ENCODE measurements at regions not wholly inside any gene's neighbourhood (a gene's known extent, or its start where the extent isn't known, plus 50 kb on each side); places are given as distances from the start of the nearest gene placed in this dataset.
"Not testable (repeated sequence)": the region's sequence is repeated elsewhere in the genome, so short reads cannot be mapped to it uniquely, and the experiment has no call there.

DNA sequence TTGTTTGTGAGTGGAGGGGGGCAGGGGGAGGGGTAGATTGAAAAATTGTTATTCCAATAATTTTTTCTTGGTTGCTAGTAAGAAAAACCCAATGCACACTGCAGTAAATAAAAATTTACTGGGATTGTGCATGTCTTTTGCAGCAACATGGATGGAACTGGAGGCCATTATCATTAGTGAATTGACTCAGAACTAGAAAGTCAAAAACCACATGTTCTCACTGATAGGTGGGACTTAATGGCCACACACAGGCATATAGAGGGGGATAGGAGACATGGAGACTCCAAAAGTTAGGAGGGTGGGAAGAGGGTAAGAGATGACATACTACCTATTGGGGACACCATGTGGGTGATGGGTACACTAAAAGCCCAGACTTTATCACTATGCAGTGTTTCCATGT, 67.2 kb downstream of the BUB3 start:
- no peak for DNase-seq

DNA sequence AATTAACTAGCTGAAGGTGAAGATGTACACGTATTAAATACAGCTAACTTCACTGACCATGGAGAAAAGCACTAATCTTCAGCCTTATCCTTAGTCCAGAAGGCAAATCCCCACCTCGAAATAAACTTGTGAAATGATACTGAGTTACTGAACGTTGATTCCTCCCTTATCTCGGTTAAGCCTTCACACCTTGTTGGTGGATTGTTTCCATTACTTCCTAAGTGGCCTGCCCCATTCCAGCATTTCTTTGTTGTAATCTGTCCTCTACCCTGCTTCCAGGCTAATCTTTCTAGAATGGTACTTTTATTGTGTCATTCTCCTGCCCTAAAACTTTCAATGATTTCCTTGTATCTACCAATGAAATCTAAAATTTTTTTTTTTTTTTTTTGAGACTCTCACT, 68.6 kb downstream of the BUB3 start:
- no peak for DNase-seq

DNA sequence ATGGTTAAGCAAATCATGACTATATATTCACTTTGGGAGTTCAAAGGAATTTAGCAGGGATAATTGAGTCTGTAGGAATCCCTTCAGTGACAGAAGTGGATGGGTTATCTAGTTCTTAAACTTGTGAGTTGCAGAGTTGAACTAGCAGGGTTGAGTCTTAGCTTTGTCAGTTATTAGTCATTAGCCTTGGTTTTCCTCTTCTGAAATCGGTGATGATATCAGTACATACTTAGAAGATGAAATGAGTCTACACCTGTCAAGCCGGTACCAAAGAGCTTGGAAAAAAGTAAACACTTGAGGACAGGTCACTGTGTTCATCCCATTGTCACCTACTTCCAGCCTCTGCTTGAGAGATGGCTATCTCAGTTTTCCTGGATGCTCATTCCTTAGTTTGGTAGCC, 73.5 kb downstream of the BUB3 start:
- no peak for DNase-seq

GRCh38 chr10:123229927-123230630, 75.9 kb downstream of the BUB3 start:
- no peak for DNase-seq

DNA sequence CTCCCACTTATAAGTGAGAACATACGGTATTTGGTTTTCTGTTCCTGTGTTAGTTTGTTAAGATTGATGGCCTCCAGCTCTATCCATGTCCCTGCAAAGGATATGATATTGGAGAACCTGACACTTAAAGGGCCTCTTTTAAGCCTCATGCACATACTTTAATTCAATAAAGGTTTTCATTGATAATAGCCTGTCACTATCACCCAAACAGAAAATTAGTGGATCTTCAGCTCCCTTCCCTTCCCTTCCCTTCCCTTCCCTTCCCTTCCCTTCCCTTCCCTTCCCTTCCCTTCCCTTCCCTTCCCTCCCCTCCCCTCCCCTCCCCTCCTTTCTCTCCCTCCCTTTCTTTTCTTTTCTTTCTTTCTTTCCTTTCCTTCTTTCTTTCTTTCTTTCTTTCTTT, 78.7 kb downstream of the BUB3 start:
- not testable (repeated sequence) for DNase-seq

DNA sequence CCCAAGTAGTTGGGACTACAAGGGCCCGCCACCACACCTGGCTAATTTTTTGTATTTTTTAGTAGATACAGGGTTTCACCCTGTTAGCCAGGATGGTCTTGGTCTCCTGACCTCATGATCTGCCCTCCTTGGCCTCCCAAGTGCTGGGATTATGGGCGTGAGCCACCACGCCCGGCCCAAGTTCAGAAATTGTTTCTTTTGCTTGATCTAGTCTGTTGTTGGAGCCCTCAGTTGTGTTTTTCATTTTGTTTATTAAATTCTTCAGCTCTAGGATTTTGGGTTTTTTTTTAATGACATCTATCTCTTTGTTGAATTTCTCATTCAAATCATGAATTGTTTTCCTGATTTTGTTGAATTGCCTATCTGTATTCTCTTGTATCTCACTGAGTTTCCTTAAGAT, 80.8 kb downstream of the BUB3 start:
- not testable (repeated sequence) for DNase-seq

DNA sequence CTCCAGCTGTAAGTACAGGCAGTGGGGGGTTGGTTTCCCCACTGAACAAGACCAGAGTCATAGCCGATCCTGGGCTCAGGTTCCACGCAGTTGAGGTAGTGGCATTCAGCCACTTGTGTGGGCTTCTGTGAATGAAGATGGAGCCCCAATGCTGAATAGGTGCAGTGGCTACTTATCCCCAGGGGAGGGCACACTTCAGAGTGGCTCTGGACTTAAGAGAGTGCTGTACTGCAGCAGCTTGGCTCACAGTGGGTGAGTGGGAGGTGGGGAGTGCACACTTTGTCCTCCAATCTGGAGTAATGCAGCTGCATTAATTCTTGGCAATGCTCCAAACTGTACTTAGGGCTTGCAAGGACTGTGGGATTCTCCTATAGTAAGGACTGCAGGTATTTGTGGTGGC, 81.9 kb downstream of the BUB3 start:
- DNase-seq: no peak

GRCh38 chr10:123240250-123240649, 86.0 kb downstream of the BUB3 start:
- no peak for DNase-seq

- DNase-seq: no peak
These were observed 86.6 kb downstream of the BUB3 start for GRCh38 chr10:123240776-123241175.

GRCh38 chr10:123241391-123242141, 87.4 kb downstream of the BUB3 start:
- DNase-seq: no peak

DNA sequence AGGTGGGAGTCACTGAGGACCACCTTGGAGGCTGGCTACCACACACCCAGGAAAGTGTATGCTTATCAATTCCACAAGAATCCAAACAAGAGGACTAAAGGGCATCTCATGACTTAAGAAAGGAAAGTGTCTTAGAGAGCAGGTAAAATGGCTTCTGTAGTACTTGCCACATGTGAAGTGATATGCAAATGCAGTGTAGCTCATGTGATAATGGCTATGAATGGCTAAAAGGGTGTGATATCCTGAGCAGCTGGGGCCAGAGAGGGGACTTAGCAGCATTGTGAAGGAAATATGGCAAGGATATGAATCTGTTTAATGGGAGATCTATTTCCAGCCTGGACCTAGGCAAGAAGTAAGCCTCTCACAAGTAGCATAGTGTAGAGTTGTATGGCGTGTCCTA, 90.5 kb downstream of the BUB3 start:
- no peak for DNase-seq

GRCh38 chr10:123245264-123245663, 91.1 kb downstream of the BUB3 start:
- DNase-seq: no peak

- no peak for DNase-seq
These were observed 95.7 kb downstream of the BUB3 start for GRCh38 chr10:123249894-123250293.

DNA sequence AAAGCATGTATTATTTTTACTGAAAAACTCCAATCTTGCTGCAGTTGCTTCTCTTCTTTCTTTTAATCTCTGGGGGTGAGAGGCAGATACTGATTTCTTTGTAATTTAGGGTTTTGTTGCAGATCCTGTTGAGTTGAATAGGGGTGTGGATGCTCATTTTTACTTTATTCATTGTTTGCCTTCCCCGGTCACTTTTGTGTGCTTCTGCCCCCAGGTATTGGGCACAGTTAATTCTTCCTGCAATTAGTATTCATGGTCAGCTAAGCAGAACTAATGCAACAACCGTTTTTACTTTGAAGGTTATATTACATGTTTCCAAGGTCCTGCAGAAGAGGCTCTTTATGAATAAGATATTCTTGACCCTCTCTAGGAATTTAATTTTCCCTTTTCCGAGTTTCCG, 96.4 kb downstream of the BUB3 start:
- DNase-seq: no peak

DNA sequence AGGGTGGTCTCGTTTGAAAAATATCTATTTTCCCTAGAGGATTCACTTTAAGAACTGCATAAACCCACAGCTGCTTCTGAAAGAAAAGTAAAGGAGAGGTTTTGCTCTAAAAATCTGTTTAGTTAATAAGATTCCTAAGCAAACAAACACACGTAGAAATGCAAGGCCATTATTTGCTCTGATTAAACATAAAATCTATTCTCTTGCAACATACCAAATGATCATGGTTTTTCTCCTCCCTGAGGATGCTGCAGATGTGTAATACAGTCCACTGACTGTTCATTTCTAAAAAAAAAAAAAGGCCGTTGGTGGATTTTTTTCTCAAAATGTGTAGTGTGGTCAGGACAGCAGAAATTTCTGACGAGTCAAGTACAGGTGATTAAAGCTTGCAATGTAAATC, 98.6 kb downstream of the BUB3 start:
- no peak for DNase-seq

DNA sequence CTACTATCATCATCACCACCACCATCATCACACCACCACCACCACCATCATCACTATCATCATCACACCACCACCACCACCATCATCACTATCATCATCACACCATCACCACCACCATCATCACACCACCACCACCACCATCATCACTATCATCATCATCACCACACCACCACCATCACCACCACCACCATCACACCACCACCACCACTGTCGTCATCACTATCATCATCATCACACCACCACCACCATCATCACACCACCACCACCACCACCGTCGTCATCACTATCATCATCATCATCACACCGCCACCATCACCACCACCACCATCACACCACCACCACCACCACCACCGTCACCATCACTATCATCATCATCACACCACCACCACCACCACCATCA, 100.1 kb downstream of the BUB3 start:
- DNase-seq: not testable (repeated sequence)

- no peak for DNase-seq
These were observed 103.8 kb downstream of the BUB3 start for GRCh38 chr10:123257904-123258456.

DNA sequence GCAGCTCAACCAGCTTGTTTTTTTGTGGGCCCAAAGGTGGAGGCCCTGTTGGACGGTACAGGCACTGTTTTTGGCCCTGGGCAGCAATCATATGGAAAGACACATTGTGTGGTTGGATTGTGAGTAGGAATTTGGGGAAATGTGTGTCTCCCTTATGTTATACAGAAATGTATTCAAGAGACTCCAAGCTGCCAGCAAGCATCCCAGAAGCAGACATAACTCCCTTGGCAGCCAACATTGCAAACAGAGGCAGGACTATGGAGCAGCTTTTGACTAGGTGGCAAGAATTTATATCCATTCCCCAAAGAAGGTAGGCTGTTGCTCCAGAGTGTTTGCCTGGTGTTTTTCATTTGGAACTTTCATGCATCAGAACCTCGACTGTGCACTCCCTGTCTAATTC, 104.9 kb downstream of the BUB3 start:
- no peak for DNase-seq

GRCh38 chr10:123259791-123260190, 105.6 kb downstream of the BUB3 start:
- DNase-seq: no peak

DNA sequence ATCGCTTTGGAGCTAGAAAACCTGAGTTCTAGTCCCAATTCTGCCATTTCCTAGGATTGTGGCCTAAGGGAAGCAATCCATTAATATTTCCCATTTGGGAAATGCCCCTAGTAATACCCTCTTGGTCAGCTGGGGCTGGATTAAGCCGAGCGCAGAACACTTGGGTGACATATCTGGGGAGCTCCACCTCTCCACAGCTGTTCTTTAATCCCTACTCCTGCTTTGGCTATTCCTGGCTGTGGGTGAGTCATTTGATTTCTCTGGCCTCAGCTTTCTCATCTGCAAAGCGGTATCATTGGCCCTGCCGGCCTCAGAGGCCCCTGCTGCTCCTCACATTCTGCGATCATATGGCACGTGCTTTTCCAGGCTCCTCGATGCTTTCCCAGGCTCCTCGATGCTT, 108.3 kb downstream of the BUB3 start:
- DNase-seq: no peak

DNA sequence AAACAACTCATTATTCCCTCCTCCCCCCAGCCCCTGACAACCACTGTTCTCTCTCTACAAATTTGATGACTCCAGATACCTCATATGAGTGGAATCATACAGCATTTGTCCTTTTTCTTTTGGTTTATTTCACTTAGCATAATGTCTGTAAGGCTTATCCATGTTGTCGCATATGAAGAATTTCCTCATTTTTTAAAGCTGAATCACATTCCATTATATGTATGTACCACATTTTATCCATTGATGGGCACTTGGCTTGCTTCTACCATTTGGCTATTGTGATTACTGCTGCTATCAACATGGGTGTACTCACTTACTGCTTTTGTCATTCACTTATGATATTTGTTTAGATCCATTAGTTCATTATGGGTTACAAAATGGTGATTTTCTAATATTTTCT, 112.8 kb downstream of the BUB3 start:
- DNase-seq: no peak

GRCh38 chr10:123269017-123269552, 114.9 kb downstream of the BUB3 start:
- DNase-seq: no peak

DNA sequence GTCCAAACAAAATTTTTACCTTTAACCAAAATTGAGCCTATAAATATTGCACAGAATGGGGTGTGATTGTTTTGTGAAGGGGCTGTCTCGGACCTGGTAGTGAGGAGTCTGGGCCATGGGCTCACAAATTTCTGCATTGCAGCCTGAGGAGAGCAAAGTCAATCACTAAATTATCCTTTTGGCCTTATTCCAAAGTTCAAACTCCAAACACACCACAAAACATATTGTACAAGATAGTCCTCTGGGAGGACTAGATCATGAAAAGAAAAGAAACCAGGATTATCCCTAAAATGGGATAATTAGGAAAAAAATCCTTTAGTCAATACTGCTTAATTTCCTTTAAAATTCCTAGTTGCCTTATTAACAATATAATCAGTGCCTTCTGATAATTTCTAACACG, 115.5 kb downstream of the BUB3 start:
- DNase-seq: no peak

GRCh38 chr10:123270221-123270620, 116.0 kb downstream of the BUB3 start:
- no peak for DNase-seq
